Calu3 (cell line): ENCODE measurements at regions not wholly inside any gene's neighbourhood (a gene's known extent, or its start where the extent isn't known, plus 50 kb on each side); places are given as distances from the start of the nearest gene placed in this dataset.

ENCODE experiments used
- BruUV-seq: library from RNA; stranded (reverse); fragments of 400-500 nt; replicated peaks from 2 replicates; lab custom pipeline; 2021; lab: Mats Ljungman, UMichigan
- CTCF ChIA-PET: fragments of 300-600 bp; sonication (Branson Sonifier 250); formaldehyde crosslinking; loops from one replicate; lab custom pipeline; 2022; ENCODE audit warnings: antibody characterized with exemption; lab: Charles Lee
- DNase-seq: peaks from one replicate; pipeline ENCODE4 v3.0.0; 2022
- H3K27ac Mint-ChIP-seq: one replicate; pipeline ENCODE4 v1.8.0; 2022; ENCODE audit warnings: mixed read lengths; ENCODE audit not compliant: unreplicated experiment
- H3K27me3 Mint-ChIP-seq: one replicate; pipeline ENCODE4 v1.8.0; 2022; ENCODE audit warnings: mixed read lengths; ENCODE audit not compliant: unreplicated experiment
- H3K36me3 Mint-ChIP-seq: one replicate; pipeline ENCODE4 v1.8.0; 2022; ENCODE audit warnings: mild to moderate bottlenecking, moderate library complexity, mixed read lengths; ENCODE audit not compliant: insufficient read depth, unreplicated experiment
- H3K4me1 Mint-ChIP-seq: one replicate; pipeline ENCODE4 v1.8.0; 2022; ENCODE audit warnings: mild to moderate bottlenecking, low read depth, mixed read lengths; ENCODE audit not compliant: unreplicated experiment
- H3K4me3 Mint-ChIP-seq: one replicate; pipeline ENCODE4 v1.8.0; 2022; ENCODE audit warnings: mild to moderate bottlenecking, low read depth, moderate library complexity, mixed read lengths; ENCODE audit not compliant: unreplicated experiment
- H3K9me3 Mint-ChIP-seq: one replicate; pipeline ENCODE4 v1.8.0; 2022; ENCODE audit warnings: low read depth, mixed read lengths; ENCODE audit not compliant: unreplicated experiment
- intact Hi-C: fragments of 100-400 bp; cut with micrococcal nuclease; formaldehyde crosslinking; loops from one replicate; pipeline ENCODE4 v1.10.0; 2022; ENCODE audit not compliant: unreplicated experiment
- TF ChIP-seq, protein P1 (sequence below): fragments of 200-600 bp; IDR thresholded peaks from one replicate; pipeline ENCODE4 v1.8.0; 2022; ENCODE audit warnings: antibody characterized with exemption; ENCODE audit not compliant: unreplicated experiment

DNA sequence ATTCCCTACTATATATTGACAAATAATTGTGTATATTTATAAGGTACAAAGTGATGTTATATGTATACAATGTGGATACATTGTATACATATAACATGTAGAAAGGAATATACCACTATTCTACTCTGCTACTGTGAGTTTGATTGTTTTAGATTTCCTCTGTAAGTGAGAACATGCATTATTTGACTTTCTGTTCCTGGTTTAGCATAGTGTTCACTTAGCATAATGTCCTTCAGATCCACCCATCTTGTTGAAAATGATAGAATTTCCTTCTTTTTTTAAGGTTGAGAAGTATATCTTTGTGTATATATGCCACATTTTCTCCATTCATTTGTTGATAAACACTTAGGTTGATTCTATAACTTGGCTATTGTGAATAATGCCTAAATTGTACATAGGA, 140.8 kb upstream of the BDNF start:
- Mint-ChIP-seq H3K27me3 (no peaks in the 10 kb centered on the region), H3K4me3 (no peak overlapping the region), H3K27ac (no peak overlapping the region), H3K36me3 (no peaks in the 10 kb centered on the region), H3K9me3 (peaks cover 5% of the 10 kb centered on the region), H3K4me1 (peaks cover 21% of the 10 kb centered on the region)
- intact Hi-C loops, result loop anchor here (10.0 kb wide), 2 partner anchors 204 to 1494 kb away; no protein-coding TSS in a partner anchor
- DNase-seq, result no peak
- CTCF ChIA-PET, result no interaction called here
- BruUV-seq, result no TSS peak
- TF ChIP-seq, protein P1, sequence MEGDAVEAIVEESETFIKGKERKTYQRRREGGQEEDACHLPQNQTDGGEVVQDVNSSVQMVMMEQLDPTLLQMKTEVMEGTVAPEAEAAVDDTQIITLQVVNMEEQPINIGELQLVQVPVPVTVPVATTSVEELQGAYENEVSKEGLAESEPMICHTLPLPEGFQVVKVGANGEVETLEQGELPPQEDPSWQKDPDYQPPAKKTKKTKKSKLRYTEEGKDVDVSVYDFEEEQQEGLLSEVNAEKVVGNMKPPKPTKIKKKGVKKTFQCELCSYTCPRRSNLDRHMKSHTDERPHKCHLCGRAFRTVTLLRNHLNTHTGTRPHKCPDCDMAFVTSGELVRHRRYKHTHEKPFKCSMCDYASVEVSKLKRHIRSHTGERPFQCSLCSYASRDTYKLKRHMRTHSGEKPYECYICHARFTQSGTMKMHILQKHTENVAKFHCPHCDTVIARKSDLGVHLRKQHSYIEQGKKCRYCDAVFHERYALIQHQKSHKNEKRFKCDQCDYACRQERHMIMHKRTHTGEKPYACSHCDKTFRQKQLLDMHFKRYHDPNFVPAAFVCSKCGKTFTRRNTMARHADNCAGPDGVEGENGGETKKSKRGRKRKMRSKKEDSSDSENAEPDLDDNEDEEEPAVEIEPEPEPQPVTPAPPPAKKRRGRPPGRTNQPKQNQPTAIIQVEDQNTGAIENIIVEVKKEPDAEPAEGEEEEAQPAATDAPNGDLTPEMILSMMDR, result no peak

DNA sequence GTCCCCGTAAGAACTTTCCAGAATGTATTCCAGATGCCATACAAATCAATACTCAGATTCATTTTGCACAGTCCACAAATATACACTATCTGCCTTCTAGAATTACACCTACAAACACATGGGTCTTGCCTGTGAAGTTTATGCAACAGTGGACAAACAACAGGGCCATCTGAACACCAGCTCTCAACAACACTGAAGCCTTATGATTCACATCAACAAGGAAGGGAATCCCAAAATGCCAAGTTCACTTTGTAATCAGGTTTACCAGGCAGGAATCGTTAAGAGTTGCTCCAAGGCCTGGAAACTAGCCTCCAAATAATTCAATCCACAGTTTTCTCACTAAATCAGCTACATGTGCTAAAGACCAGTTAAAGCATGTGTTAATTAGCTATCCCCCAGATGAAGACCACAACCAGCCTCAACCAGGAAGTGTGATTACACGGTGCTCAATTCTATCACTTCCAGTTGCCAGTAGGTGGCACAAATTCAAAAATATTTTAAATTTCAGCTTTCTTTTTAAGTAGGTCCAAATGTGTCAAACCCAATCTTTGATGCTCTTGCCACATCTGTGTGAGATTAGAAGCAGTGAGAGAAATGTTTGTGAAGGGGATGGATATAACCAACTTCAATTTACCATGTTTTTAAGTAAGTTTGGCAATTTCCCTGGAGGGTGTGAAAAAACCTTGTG, 139.1 kb upstream of the BDNF start:
- BruUV-seq, result no TSS peak
- Mint-ChIP-seq H3K4me3 (no peak overlapping the region), H3K36me3 (no peaks in the 10 kb centered on the region), H3K9me3 (peaks cover 5% of the 10 kb centered on the region), H3K27ac (no peak overlapping the region), H3K27me3 (peaks cover 6% of the 10 kb centered on the region), H3K4me1 (peaks cover 21% of the 10 kb centered on the region)
- TF ChIP-seq, protein P1, result no peak
- CTCF ChIA-PET, result interaction anchor here (1.4 kb wide), 1 partner anchor 141 kb away, joined by 4 read pairs; no protein-coding TSS in a partner anchor
- intact Hi-C loops, result loop anchor here (5.0 kb wide), 1 partner anchor 122 kb away; no protein-coding TSS in a partner anchor
- DNase-seq, result no peak

DNA sequence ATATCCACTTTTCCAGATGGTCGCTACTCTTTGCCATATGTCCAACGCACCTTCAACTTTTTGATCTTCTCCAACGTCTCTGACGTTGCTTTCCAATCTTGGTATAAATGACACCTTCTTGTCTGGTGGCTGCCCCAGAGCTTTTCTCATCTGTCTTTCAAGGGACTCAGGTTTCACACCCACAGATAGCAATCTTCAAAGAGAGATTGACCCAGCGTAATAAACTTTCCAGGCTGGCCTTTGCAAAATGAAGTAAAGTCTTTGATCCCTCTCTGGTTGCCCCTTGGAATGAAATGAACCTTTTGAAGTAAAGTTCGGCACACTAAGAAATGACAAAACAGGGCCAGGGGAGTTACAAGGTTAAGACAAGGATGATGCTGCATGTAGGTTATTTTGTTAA, 138.4 kb upstream of the BDNF start:
- peaks cover 21% of the 10 kb centered on the region for H3K4me1 Mint-ChIP-seq
- no peak overlapping the region for H3K27ac Mint-ChIP-seq
- intact Hi-C loops, result loop anchor here (5.0 kb wide), 1 partner anchor 121 kb away; no protein-coding TSS in a partner anchor
- CTCF ChIA-PET, result interaction anchor here (0.7 kb wide), 1 partner anchor 1636 kb away, joined by 4 read pairs; no protein-coding TSS in a partner anchor
- BruUV-seq, result no TSS peak
- no peaks in the 10 kb centered on the region for H3K36me3 Mint-ChIP-seq
- H3K27me3 Mint-ChIP-seq, result peaks cover 12% of the 10 kb centered on the region
- H3K9me3 Mint-ChIP-seq, result peaks cover 5% of the 10 kb centered on the region
- TF ChIP-seq, protein P1, result no peak
- DNase-seq, result no peak
- no peak overlapping the region for H3K4me3 Mint-ChIP-seq

DNA sequence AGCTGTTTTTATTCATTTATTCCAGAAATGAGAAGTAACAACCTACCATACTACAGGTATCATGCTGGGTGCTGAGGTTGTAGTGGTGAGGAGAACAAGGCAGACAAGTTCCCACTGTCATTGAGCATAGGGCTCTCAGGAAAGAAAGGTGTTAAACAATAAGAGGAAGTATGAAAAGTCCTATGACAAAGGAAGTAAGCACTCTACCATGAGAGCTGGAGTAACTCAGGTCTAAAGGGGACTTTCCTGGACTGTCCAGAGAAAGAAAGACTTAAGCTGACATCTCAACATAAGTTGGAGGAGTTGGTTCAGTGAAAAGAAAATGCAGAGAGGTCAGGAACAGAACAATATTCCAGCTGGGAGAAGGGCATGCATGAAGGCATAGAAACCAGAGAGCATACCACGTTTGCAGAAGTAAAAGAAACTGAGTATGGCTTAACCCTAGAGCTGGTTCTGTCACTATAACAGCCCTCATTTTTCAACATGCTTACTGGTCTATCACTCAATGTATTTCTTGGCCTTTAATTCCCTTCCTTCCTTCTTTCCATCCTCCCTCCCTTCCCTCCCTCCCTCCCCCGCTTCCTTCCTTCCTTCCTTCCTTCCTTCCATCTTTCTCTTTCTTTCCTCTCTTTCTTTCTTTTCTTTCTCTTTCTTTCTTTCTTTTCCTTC, 137.8 kb upstream of the BDNF start:
- intact Hi-C loops, result loop anchor here (5.0 kb wide), 1 partner anchor 121 kb away; no protein-coding TSS in a partner anchor
- CTCF ChIA-PET, result interaction anchor here (0.7 kb wide), 1 partner anchor 1637 kb away, joined by 4 read pairs; no protein-coding TSS in a partner anchor
- no peak overlapping the region for H3K4me3 Mint-ChIP-seq

More for the DNA sequence above, 137.8 kb upstream of the BDNF start:
- H3K9me3 Mint-ChIP-seq, result peaks cover 5% of the 10 kb centered on the region
- BruUV-seq, result no TSS peak
- peaks cover 12% of the 10 kb centered on the region for H3K27me3 Mint-ChIP-seq
- DNase-seq, result no peak
- peaks cover 21% of the 10 kb centered on the region for H3K4me1 Mint-ChIP-seq
- H3K36me3 Mint-ChIP-seq, result no peaks in the 10 kb centered on the region
- no peak overlapping the region for H3K27ac Mint-ChIP-seq
- TF ChIP-seq, protein P1, result no peak
